HepG2 (cell line): ENCODE measurements at regions not wholly inside any gene's neighbourhood (a gene's known extent, or its start where the extent isn't known, plus 50 kb on each side); places are given as distances from the start of the nearest gene placed in this dataset.

Source experiments
- ATAC-seq: fragments of 200-7000 bp; cut with Tn5 transposase; 3 replicates; pipeline ENCODE4 v1.9.1; 2020; ENCODE audit warnings: mild to moderate bottlenecking, moderate library complexity
- BruUV-seq: library from RNA; stranded (reverse); fragments of 400-500 nt; replicated peaks from 2 replicates; lab custom pipeline; 2021; lab: Mats Ljungman, UMichigan
- CTCF ChIA-PET: fragments of 300-600 bp; formaldehyde crosslinking; extraction: SDS; loops from one replicate; lab custom pipeline; 2021; ENCODE audit warnings: low total read pairs, inconsistent platforms, low intra/inter-chr PET ratio; lab: Yijun Ruan, JAX
- POLR2A ChIA-PET: fragments of 350-600 bp; sonication (Branson Sonifier 250); formaldehyde crosslinking; loops from one replicate; lab custom pipeline; 2020; ENCODE audit warnings: antibody characterized with exemption, inconsistent platforms; lab: Yijun Ruan, JAX
- DNase-seq: peaks from one replicate; pipeline ENCODE4 v3.0.0-alpha.2; 2015; ENCODE audit warnings: low spot score
- FAIRE-seq: peaks from 3 replicates; lab custom pipeline; 2011; peaks lifted over from hg19 to GRCh38; lab: Jason Lieb, UNC
- H2AFZ ChIP-seq: one replicate; pipeline ENCODE4 v1.6.1; 2011; ENCODE audit warnings: low read length, inconsistent platforms
- H3K27ac ChIP-seq: fragments of 300-600 bp; 3 replicates; pipeline ENCODE4 v1.8.0; 2011; ENCODE audit warnings: mixed run types, mild to moderate bottlenecking, mixed read lengths, low read length, inconsistent platforms; ENCODE audit not compliant: insufficient read depth; ENCODE audit errors: extremely low read length
- H3K27me3 ChIP-seq, 2 experiments: fragments of 200-600 bp in 1 of 2; 2 replicates in 1 of 2; 3 replicates in 1 of 2; pipeline versions ENCODE4 v1.6.0 to v1.8.0; 2011; ENCODE audit warnings: low read length in 2 of 2, mild to moderate bottlenecking in 2 of 2, moderate library complexity in 2 of 2, inconsistent platforms in 1 of 2; ENCODE audit not compliant: insufficient read depth in 2 of 2, control insufficient read depth in 1 of 2
- H3K36me3 ChIP-seq, 2 experiments: fragments of 200-600 bp in 1 of 2; replicated peaks in 1 of 2; 2 replicates in 1 of 2; 3 replicates in 1 of 2; pipeline versions ENCODE4 v1.5.1 to v1.8.0; 2011; ENCODE audit warnings: low read length in 2 of 2, inconsistent platforms in 1 of 2; ENCODE audit not compliant: insufficient read depth in 2 of 2, control insufficient read depth in 1 of 2
- H3K4me1 ChIP-seq: 2 replicates; pipeline ENCODE4 v1.5.1; 2012; ENCODE audit warnings: low read length, inconsistent platforms; ENCODE audit not compliant: insufficient read depth
- H3K4me2 ChIP-seq: 2 replicates; pipeline ENCODE4 v1.6.0; 2011; ENCODE audit warnings: low read depth, low read length, inconsistent platforms
- H3K4me3 ChIP-seq, 3 experiments: fragments of 200-600 bp in 1 of 3; sonication (generic), shearing (Covaris generic) in 1 of 3; replicated peaks in 1 of 3; 2 replicates each; pipeline ENCODE4 v1.5.1; 2011 to 2016; ENCODE audit warnings: low read length in 3 of 3, inconsistent platforms in 2 of 3, low read depth in 2 of 3, mild to moderate bottlenecking in 2 of 3, control low read depth in 1 of 3, mixed read lengths in 1 of 3; ENCODE audit not compliant: insufficient read depth in 1 of 3
- H3K79me2 ChIP-seq: one replicate; pipeline ENCODE4 v1.6.1; 2011; ENCODE audit warnings: low read length, inconsistent platforms; ENCODE audit not compliant: insufficient read depth
- H3K9ac ChIP-seq: 2 replicates; pipeline ENCODE4 v1.6.0; 2011; ENCODE audit warnings: mild to moderate bottlenecking, low read depth, low read length, inconsistent platforms; ENCODE audit not compliant: insufficient read depth
- H3K9me3 ChIP-seq: 2 replicates; pipeline ENCODE4 v1.5.1; 2012; ENCODE audit warnings: mild to moderate bottlenecking, low read length
- H4K20me1 ChIP-seq: 2 replicates; pipeline ENCODE4 v1.6.0; 2011; ENCODE audit warnings: inconsistent platforms, mild to moderate bottlenecking, low read length, moderate library complexity; ENCODE audit not compliant: insufficient read depth
- WGBS: methylation state at CpG from one replicate; pipeline ENCODE4 v1.1.6; 2017; ENCODE audit warnings: low lambda C conversion rate; 5-methylcytosine and 5-hydroxymethylcytosine counted together
- in situ Hi-C: cut with HindIII; loops from 2 replicates; pipeline ENCODE4 v1.10.0; 2017; ENCODE audit warnings: low pct_unique_long_range_greater_than_20kb; ENCODE audit not compliant: extremely low pct_ligation_motif_present
- intact Hi-C: fragments of 100-400 bp; cut with micrococcal nuclease; formaldehyde crosslinking; loops from one replicate; pipeline ENCODE4 v1.10.0; 2022; ENCODE audit not compliant: unreplicated experiment
- TF ChIP-seq, protein P1 (sequence below): sonication (generic); formaldehyde crosslinking; IDR thresholded peaks from 2 replicates; pipeline ENCODE4 v1.5.0; 2020; ENCODE audit warnings: mild to moderate bottlenecking, missing genetic modification reagents, moderate library complexity
- TF ChIP-seq, protein P2 (sequence below): sonication (generic); formaldehyde crosslinking; IDR thresholded peaks from 2 replicates; pipeline ENCODE4 v1.5.0; 2020; ENCODE audit warnings: missing genetic modification reagents, mild to moderate bottlenecking, borderline replicate concordance

DNA sequence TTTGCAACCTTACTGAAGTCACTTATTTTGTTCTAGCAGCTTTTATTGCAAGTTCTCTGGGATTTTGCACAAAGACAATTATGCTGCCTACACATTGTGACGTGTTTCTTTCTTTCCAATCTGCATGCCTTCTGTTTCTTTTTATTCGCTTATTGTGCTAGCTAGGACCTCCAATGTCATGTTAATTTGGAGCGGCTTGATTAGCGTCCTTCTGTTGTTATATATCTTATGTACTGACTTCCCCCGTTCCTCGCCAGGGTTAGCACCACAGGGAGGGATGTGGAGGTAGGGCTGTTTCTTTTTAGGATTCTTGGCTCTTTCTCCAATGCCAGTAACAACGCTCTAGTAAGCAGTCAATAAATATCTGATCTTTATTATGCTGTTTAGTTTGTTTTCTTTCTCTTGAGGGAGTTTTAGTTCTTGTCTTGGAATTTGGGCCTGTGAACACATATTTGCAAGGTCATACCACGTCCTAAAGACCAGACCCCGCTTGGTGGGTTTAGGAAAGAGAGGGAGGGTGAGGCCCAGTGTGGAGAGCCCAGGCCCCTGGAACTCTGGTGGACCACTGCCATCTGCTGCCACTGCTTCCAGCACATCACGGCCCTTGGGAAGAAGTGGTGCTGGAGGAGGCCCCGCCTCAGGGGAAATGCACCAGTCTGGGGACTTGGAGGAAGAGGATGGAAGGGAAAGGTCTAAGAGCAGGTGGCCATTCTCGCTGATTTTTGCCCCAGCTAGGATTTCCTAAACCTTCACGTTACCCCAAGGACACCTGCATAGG is 129.1 kb downstream of the TRIML1 start:
- in situ Hi-C loops: no loop called here
- H3K79me2 ChIP-seq: no peaks in the 10 kb centered on the region

More for the DNA sequence above, 129.1 kb downstream of the TRIML1 start:
- no peak overlapping the region for H2AFZ ChIP-seq
- no peaks in the 10 kb centered on the region; a peak in 2 of 5 replicates for H3K27me3 ChIP-seq
- H3K9ac ChIP-seq: no peak overlapping the region
- no peaks in the 10 kb centered on the region for H4K20me1 ChIP-seq
- DNase-seq (no peak), ATAC-seq (no peak), FAIRE-seq (no peak)
- H3K27ac ChIP-seq: no peak overlapping the region
- H3K4me2 ChIP-seq: no peak overlapping the region
- no peaks in the 10 kb centered on the region for H3K4me1 ChIP-seq
- CTCF ChIA-PET: no interaction called here
- H3K4me3 ChIP-seq: no peak overlapping the region
- H3K36me3 ChIP-seq: no peaks in the 10 kb centered on the region
- no TSS peak for BruUV-seq
- POLR2A ChIA-PET: no interaction called here
- WGBS: 25% methylated on average over 11 of the region's 13 CpGs
- intact Hi-C loops: no loop called here
- no peaks in the 10 kb centered on the region for H3K9me3 ChIP-seq
- TF ChIP-seq, protein P1, sequence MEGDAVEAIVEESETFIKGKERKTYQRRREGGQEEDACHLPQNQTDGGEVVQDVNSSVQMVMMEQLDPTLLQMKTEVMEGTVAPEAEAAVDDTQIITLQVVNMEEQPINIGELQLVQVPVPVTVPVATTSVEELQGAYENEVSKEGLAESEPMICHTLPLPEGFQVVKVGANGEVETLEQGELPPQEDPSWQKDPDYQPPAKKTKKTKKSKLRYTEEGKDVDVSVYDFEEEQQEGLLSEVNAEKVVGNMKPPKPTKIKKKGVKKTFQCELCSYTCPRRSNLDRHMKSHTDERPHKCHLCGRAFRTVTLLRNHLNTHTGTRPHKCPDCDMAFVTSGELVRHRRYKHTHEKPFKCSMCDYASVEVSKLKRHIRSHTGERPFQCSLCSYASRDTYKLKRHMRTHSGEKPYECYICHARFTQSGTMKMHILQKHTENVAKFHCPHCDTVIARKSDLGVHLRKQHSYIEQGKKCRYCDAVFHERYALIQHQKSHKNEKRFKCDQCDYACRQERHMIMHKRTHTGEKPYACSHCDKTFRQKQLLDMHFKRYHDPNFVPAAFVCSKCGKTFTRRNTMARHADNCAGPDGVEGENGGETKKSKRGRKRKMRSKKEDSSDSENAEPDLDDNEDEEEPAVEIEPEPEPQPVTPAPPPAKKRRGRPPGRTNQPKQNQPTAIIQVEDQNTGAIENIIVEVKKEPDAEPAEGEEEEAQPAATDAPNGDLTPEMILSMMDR (CRISPR knock-in tag): 0 out of 2 replicates have a peak, but pooled peaks have one; percentile 7
- TF ChIP-seq, protein P2, sequence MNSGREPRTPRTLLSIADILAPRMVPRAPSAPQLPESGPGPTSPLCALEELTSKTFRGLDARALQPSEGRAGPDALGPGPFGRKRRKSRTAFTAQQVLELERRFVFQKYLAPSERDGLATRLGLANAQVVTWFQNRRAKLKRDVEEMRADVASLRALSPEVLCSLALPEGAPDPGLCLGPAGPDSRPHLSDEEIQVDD (CRISPR knock-in tag): no peak
